GM20000 (cell line): ENCODE measurements at regions not wholly inside any gene's neighbourhood (a gene's known extent, or its start where the extent isn't known, plus 50 kb on each side); places are given as distances from the start of the nearest gene placed in this dataset.

Source experiments
- DNase-seq: peaks from one replicate; pipeline ENCODE4 v3.0.0; 2012; ENCODE audit warnings: low spot score
- CTCF ChIP-seq: IDR thresholded peaks from 2 replicates; pipeline ENCODE4 v1.5.1; 2012; ENCODE audit warnings: mild to moderate bottlenecking, control low read depth; ENCODE audit errors: extremely low read depth, missing control alignments

DNA sequence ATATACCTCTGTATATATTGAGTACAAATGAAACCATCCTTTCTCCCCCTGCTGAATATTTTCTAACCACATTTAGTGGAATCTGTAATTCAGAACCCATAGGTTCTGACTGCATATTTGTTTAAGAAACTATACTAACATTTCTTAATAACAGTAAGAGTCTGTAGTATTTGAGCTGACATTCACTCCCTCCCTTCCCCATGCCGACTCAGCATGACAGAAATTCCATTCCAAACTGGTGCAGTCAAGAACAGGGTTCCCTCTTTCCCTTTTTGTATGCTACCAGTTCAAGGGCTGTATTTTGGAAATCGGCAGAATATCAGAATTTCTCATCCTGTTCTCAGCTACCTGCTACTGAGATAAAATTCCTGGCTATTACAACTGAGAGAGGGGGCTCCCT lies 796.6 kb upstream of the DPPA4 start:
- TF ChIP-seq CTCF, result no peak
- DNase-seq, result no peak

DNA sequence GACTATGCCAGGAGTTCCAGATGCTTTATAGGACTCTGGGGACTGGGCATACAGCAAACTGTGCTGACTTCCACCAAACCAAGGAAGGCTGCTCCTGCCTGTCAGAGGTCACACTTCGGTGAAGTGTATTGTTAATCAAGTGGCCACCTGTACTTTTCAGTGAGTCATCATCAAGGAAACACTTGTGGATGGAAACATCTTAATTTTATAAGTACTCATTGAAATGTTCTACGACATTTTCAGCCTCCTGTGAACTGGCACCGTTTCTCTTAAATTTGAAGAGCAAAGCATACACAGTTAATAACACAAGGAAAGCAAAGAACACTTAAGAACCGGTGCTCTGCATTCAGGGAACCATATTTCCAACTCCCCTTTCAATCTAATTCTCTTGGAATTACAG lies 801.7 kb upstream of the DPPA4 start:
- no peak for DNase-seq
- no peak for TF ChIP-seq CTCF

GRCh38 chr3:110139821-110140220 lies 802.5 kb upstream of the DPPA4 start:
- TF ChIP-seq CTCF, result no peak
- DNase-seq, result no peak

GRCh38 chr3:110149763-110150162 lies 812.4 kb upstream of the DPPA4 start:
- TF ChIP-seq CTCF, result no peak

GRCh38 chr3:110157221-110157620 lies 819.9 kb upstream of the DPPA4 start:
- TF ChIP-seq CTCF, result no peak

More at GRCh38 chr3:110149763-110150162, 812.4 kb upstream of the DPPA4 start:
- DNase-seq, result no peak

GRCh38 chr3:110164632-110165369 lies 827.5 kb upstream of the DPPA4 start:
- TF ChIP-seq CTCF, result no peak
- no peak for DNase-seq

More at GRCh38 chr3:110157221-110157620, 819.9 kb upstream of the DPPA4 start:
- DNase-seq, result no peak

- no peak for DNase-seq
- no peak for TF ChIP-seq CTCF
These were observed 828.0 kb upstream of the DPPA4 start for GRCh38 chr3:110165370-110165743.
